HPDE6-E6E7 (cell line): ENCODE measurements at regions not wholly inside any gene's neighbourhood (a gene's known extent, or its start where the extent isn't known, plus 50 kb on each side); places are given as distances from the start of the nearest gene placed in this dataset.
"Not testable (repeated sequence)": the region's sequence is repeated elsewhere in the genome, so short reads cannot be mapped to it uniquely, and the experiment has no call there.

Source experiments
- DNase-seq: peaks from one replicate; pipeline ENCODE4 v3.0.0; 2011; ENCODE audit warnings: missing footprints; ENCODE audit errors: extremely low spot score

GRCh38 chr19:31881988-31882387, 463.4 kb upstream of the ZNF507 start:
- DNase-seq = no peak

GRCh38 chr19:31882709-31883108, 462.7 kb upstream of the ZNF507 start:
- DNase-seq = no peak

GRCh38 chr19:31883296-31883990, 462.0 kb upstream of the ZNF507 start:
- no peak for DNase-seq

GRCh38 chr19:31885280-31885853, 460.0 kb upstream of the ZNF507 start:
- no peak for DNase-seq

GRCh38 chr19:31890230-31890629, 455.2 kb upstream of the ZNF507 start:
- DNase-seq = no peak

- DNase-seq = no peak
These were observed 453.4 kb upstream of the ZNF507 start for GRCh38 chr19:31892060-31892459.

GRCh38 chr19:31893491-31893890, 451.9 kb upstream of the ZNF507 start:
- DNase-seq = not testable (repeated sequence)

- no peak for DNase-seq
These were observed 451.0 kb upstream of the ZNF507 start for GRCh38 chr19:31894451-31894850.

- DNase-seq = no peak
These were observed 448.1 kb upstream of the ZNF507 start for GRCh38 chr19:31897292-31897691.

- no peak for DNase-seq
These were observed 444.4 kb upstream of the ZNF507 start for GRCh38 chr19:31900991-31901390.

- no peak for DNase-seq
These were observed 442.6 kb upstream of the ZNF507 start for GRCh38 chr19:31902821-31903220.

- no peak for DNase-seq
These were observed 441.4 kb upstream of the ZNF507 start for GRCh38 chr19:31903979-31904378.

- no peak for DNase-seq
These were observed 439.1 kb upstream of the ZNF507 start for GRCh38 chr19:31906111-31906871.

GRCh38 chr19:31907661-31908060, 437.7 kb upstream of the ZNF507 start:
- DNase-seq = no peak

GRCh38 chr19:31908080-31908479, 437.3 kb upstream of the ZNF507 start:
- DNase-seq = no peak

GRCh38 chr19:31908496-31909225, 436.7 kb upstream of the ZNF507 start:
- no peak for DNase-seq

GRCh38 chr19:31910224-31910623, 435.2 kb upstream of the ZNF507 start:
- DNase-seq = no peak

- DNase-seq = no peak
These were observed 433.8 kb upstream of the ZNF507 start for GRCh38 chr19:31911577-31911976.

- DNase-seq = no peak
These were observed 432.2 kb upstream of the ZNF507 start for GRCh38 chr19:31913103-31913661.

- DNase-seq = no peak
These were observed 415.0 kb upstream of the ZNF507 start for GRCh38 chr19:31930401-31930800.

- no peak for DNase-seq
These were observed 407.4 kb upstream of the ZNF507 start for GRCh38 chr19:31937983-31938382.

- no peak for DNase-seq
These were observed 406.7 kb upstream of the ZNF507 start for GRCh38 chr19:31938675-31939074.
